ENCODE measurements at regions not wholly inside any gene's neighbourhood (a gene's known extent, or its start where the extent isn't known, plus 50 kb on each side); places are given as distances from the start of the nearest gene placed in this dataset.

DNA sequence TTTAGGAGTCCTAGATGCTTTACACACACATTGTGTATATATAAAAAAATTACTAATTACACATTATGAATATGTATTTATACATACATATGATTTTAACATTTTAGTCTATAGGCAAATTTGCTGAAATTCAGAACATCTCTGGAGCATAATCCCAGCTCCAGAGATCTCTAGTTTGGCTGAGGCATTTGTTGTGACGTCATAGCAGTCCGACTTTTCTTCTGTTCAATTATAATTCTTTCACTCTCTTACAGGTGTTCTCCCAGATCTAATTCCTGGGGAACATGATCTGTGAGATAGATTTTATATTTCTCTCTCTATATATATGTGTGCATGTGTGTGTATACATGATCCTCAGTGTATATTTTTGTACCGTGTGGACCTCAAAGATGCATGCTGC, 1876.2 kb downstream of the EFNA5 start:
- Histone ChIP-seq H3K4me3 (ENCODE audit: control insufficient read depth in 2 of 3, extremely low read depth in 1 of 3, insufficient read depth in 2 of 3, low read depth in 1 of 3, low read length in 3 of 3) (no peak overlapping the region), H3K9me3 (ENCODE audit: control insufficient read depth, low read depth, low read length) (no peaks in the 10 kb centered on the region), H3K36me3 (ENCODE audit: control insufficient read depth in 2 of 2, extremely low read depth in 1 of 2, insufficient read depth in 2 of 2, low read length in 2 of 2) (no peaks in the 10 kb centered on the region), H3K27ac (ENCODE audit: control insufficient read depth, insufficient read depth, low read length) (no peak overlapping the region), H4K20me1 (ENCODE audit: control insufficient read depth, extremely low read depth, insufficient read depth, low read length) (no peaks in the 10 kb centered on the region), H3K4me1 (ENCODE audit: control insufficient read depth, extremely low read depth, insufficient read depth, low read length) (no peaks in the 10 kb centered on the region), H3K27me3 (ENCODE audit: control insufficient read depth, extremely low read depth, insufficient read depth, low read length) (no peaks in the 10 kb centered on the region), H3K9ac (ENCODE audit: control insufficient read depth, extremely low read depth, insufficient read depth, low read length) (no peak overlapping the region), H3K79me2 (ENCODE audit: control insufficient read depth, insufficient read depth, low read length) (no peaks in the 10 kb centered on the region), H3K4me2 (ENCODE audit: control insufficient read depth, extremely low read depth, insufficient read depth, low read depth, low read length) (no peak overlapping the region), H2AFZ (ENCODE audit: control insufficient read depth, low read length) (no peak overlapping the region), H3K9me1 (ENCODE audit: control insufficient read depth, extremely low read depth, insufficient read depth, low read length) (no peaks in the 10 kb centered on the region)
- TF ChIP-seq, protein P1, sequence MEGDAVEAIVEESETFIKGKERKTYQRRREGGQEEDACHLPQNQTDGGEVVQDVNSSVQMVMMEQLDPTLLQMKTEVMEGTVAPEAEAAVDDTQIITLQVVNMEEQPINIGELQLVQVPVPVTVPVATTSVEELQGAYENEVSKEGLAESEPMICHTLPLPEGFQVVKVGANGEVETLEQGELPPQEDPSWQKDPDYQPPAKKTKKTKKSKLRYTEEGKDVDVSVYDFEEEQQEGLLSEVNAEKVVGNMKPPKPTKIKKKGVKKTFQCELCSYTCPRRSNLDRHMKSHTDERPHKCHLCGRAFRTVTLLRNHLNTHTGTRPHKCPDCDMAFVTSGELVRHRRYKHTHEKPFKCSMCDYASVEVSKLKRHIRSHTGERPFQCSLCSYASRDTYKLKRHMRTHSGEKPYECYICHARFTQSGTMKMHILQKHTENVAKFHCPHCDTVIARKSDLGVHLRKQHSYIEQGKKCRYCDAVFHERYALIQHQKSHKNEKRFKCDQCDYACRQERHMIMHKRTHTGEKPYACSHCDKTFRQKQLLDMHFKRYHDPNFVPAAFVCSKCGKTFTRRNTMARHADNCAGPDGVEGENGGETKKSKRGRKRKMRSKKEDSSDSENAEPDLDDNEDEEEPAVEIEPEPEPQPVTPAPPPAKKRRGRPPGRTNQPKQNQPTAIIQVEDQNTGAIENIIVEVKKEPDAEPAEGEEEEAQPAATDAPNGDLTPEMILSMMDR (optimal IDR thresholded peaks at IDR 0.05 in 1 of 3, IDR thresholded peaks at IDR 0.05 in 1 of 3, conservative IDR thresholded peaks at IDR 0.05 in 1 of 3; ENCODE audit: extremely low read depth in 1 of 3, insufficient read depth in 2 of 3, low read length in 3 of 3), result no peak
- TF ChIP-seq EZH2 (IDR thresholded peaks at IDR 0.05; ENCODE audit: low read length), result no peak
- dilution Hi-C loops (cut with MboI; ENCODE audit: extremely low pct_ligation_motif_present, low sequenced_read_pairs), result no loop called here
- no peak for FAIRE-seq
- DNase-seq (ENCODE audit: low read depth, low spot score), result no peak

GRCh38 chr5:105789246-105789645, 1881.5 kb downstream of the EFNA5 start:
- Histone ChIP-seq H3K9ac (ENCODE audit: control insufficient read depth, extremely low read depth, insufficient read depth, low read length) (no peak overlapping the region), H3K9me3 (ENCODE audit: control insufficient read depth, low read depth, low read length) (no peaks in the 10 kb centered on the region), H3K79me2 (ENCODE audit: control insufficient read depth, insufficient read depth, low read length) (no peaks in the 10 kb centered on the region), H2AFZ (ENCODE audit: control insufficient read depth, low read length) (no peak overlapping the region), H3K36me3 (ENCODE audit: control insufficient read depth in 2 of 2, extremely low read depth in 1 of 2, insufficient read depth in 2 of 2, low read length in 2 of 2) (no peaks in the 10 kb centered on the region), H3K27me3 (ENCODE audit: control insufficient read depth, extremely low read depth, insufficient read depth, low read length) (no peaks in the 10 kb centered on the region), H4K20me1 (ENCODE audit: control insufficient read depth, extremely low read depth, insufficient read depth, low read length) (no peaks in the 10 kb centered on the region), H3K4me2 (ENCODE audit: control insufficient read depth, extremely low read depth, insufficient read depth, low read depth, low read length) (no peak overlapping the region), H3K4me3 (ENCODE audit: control insufficient read depth in 2 of 3, extremely low read depth in 1 of 3, insufficient read depth in 2 of 3, low read depth in 1 of 3, low read length in 3 of 3) (no peak overlapping the region), H3K9me1 (ENCODE audit: control insufficient read depth, extremely low read depth, insufficient read depth, low read length) (no peaks in the 10 kb centered on the region), H3K27ac (ENCODE audit: control insufficient read depth, insufficient read depth, low read length) (no peak overlapping the region), H3K4me1 (ENCODE audit: control insufficient read depth, extremely low read depth, insufficient read depth, low read length) (no peaks in the 10 kb centered on the region)
- no peak for DNase-seq (ENCODE audit: low read depth, low spot score)
- dilution Hi-C loops (cut with MboI; ENCODE audit: extremely low pct_ligation_motif_present, low sequenced_read_pairs), result no loop called here
- TF ChIP-seq, protein P1 (optimal IDR thresholded peaks at IDR 0.05 in 1 of 3, IDR thresholded peaks at IDR 0.05 in 1 of 3, conservative IDR thresholded peaks at IDR 0.05 in 1 of 3; ENCODE audit: extremely low read depth in 1 of 3, insufficient read depth in 2 of 3, low read length in 3 of 3), result no peak
- FAIRE-seq, result no peak
